IPS-18c (cell line): ENCODE measurements at regions not wholly inside any gene's neighbourhood (a gene's known extent, or its start where the extent isn't known, plus 50 kb on each side); places are given as distances from the start of the nearest gene placed in this dataset.

Experiments
- H3K4me3 ChIP-seq: 2 replicates; pipeline ENCODE4 v1.7.0; 2013; ENCODE audit warnings: low read depth, mild to moderate bottlenecking, low read length, moderate library complexity; ENCODE audit not compliant: insufficient read depth
- H3K9me3 ChIP-seq: one replicate; pipeline ENCODE4 v1.6.1; 2013; ENCODE audit warnings: mild to moderate bottlenecking, low read length, moderate library complexity; ENCODE audit not compliant: control insufficient read depth, insufficient read depth

GRCh38 chr6:165821754-165822153 lies 158.7 kb upstream of the PDE10A start:
- Histone ChIP-seq H3K4me3 (no peak overlapping the region), H3K9me3 (no peaks in the 10 kb centered on the region)

- Histone ChIP-seq H3K9me3 (no peaks in the 10 kb centered on the region), H3K4me3 (no peak overlapping the region)
Observed at GRCh38 chr6:165820934-165821333, 157.9 kb upstream of the PDE10A start.

DNA sequence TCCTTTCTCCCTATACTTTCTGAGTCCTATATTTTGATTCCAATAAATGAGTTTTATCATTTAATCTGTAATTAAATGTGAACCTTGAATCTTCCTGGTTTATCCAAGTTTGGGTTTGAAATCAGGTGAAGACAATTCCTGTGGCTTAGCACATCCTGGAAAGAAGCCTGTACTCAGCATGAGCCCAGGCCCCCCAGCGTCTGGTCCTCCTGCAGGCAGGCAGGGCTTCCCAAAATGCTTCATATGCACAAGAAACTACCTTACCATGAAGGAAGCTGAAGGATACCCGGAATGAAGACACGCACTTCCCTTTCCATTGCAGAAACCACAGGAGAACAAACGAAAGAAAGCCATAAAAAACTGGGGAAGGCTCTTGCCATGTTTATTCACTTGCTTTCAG lies 157.4 kb upstream of the PDE10A start:
- Histone ChIP-seq H3K9me3 (no peaks in the 10 kb centered on the region), H3K4me3 (no peak overlapping the region)

- no peak overlapping the region for H3K4me3 ChIP-seq
Observed at GRCh38 chr6:165819394-165819793, 156.4 kb upstream of the PDE10A start.

DNA sequence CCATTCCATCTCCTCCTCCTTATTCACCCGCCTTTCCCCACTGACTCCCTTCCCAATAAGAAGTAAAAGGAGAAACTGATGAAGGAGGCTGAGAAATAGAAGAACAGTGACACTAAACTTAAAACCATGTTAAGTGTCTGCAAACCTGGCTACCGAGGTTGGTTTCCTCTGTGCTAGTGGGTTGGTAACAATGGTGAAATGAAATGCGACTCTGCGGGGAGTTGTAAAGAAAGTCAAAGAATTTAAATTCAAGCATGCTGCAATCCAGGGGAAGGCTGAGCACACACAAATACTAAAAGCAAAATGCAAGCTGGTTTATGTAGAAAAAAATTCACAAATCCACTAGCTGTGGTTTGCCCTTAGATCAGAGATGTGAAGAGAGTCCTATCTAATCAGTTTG lies 155.2 kb upstream of the PDE10A start:
- Histone ChIP-seq H3K4me3 (no peak overlapping the region), H3K9me3 (peaks cover 2% of the 10 kb centered on the region)

More at GRCh38 chr6:165819394-165819793, 156.4 kb upstream of the PDE10A start:
- H3K9me3 ChIP-seq: no peaks in the 10 kb centered on the region

GRCh38 chr6:165817771-165818170 lies 154.7 kb upstream of the PDE10A start:
- H3K9me3 ChIP-seq: peaks cover 2% of the 10 kb centered on the region
- H3K4me3 ChIP-seq: no peak overlapping the region

DNA sequence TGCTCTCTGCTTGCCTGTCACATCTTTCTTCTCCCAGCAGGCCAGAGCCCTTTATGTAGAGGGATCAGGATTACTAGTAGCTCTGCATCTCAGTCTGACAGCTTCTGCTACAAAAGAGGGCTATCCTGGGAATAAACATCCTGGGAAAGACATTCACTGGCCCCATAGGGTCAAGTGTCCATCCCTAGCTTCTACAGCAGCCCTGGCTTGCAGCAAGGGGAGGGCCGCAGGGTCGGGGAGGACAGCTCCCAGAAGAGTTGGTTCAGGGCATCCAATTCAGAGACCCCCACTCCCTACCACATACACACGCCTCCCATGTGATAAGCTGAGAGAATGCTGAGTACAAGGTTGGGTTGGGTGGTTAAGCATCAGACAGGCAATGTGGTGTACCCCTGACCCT lies 154.1 kb upstream of the PDE10A start:
- peaks cover 2% of the 10 kb centered on the region for H3K9me3 ChIP-seq
- no peak overlapping the region for H3K4me3 ChIP-seq

DNA sequence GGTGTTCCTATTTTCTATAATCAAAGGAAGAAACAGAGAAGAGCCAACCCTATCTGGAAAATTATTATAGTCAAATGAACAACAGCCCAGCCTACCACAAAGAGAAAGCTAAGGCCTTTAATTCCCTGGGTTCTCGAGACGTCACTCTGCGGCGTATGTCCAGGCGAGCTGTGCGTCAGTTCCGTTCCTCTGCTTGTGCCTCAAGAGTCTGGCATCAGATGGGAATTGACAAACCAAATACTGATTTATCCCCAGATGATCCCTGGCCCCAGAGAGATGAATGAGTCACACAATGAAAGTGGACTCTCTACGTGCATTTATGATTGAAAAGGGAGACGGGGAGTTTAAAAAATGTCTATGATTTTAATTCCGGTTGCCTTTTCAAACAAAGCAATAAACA lies 151.6 kb upstream of the PDE10A start:
- Histone ChIP-seq H3K4me3 (no peak overlapping the region), H3K9me3 (peaks cover 4% of the 10 kb centered on the region)

DNA sequence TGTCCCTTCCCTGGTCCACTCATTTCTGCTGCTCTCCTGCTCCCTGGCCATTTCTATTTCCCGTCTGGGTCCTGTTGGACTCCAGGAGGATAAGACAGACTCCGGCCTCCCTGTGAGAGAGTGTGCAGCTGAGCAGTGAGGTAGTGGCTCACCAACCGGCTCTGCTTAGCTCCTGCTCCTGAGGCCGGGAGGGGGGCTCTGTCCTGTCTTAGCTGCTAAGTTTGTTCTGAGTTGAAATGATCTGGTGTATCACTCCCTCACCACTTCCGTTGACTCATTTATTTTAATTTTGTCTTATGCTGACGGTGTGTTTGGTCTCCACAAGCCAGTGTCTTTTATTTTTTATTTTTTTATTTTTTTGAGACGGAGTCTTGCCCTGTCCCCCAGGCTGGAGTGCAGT lies 148.5 kb upstream of the PDE10A start:
- Histone ChIP-seq H3K4me3 (no peak overlapping the region), H3K9me3 (peaks cover 4% of the 10 kb centered on the region)

DNA sequence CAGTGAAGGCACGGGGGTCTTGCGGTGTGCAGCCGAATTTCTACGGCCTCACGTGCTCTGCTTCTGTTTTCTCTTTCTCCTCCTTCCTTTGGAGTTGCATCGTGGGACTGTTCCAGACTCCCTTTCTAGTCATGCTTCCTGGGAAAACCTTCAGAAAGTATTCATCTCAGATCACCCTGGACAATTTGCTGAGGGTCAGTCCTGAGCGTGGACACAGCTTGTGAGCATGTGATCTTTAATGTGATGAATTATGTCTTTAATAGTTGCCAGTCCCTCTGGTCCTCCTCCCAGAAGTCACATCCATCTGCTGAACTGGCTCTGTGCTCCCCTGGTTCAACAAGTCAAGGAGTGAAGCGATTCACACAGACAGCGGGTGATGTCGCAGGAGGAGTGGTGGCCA lies 145.0 kb upstream of the PDE10A start:
- peaks cover 2% of the 10 kb centered on the region for H3K9me3 ChIP-seq
- H3K4me3 ChIP-seq: no peak overlapping the region

DNA sequence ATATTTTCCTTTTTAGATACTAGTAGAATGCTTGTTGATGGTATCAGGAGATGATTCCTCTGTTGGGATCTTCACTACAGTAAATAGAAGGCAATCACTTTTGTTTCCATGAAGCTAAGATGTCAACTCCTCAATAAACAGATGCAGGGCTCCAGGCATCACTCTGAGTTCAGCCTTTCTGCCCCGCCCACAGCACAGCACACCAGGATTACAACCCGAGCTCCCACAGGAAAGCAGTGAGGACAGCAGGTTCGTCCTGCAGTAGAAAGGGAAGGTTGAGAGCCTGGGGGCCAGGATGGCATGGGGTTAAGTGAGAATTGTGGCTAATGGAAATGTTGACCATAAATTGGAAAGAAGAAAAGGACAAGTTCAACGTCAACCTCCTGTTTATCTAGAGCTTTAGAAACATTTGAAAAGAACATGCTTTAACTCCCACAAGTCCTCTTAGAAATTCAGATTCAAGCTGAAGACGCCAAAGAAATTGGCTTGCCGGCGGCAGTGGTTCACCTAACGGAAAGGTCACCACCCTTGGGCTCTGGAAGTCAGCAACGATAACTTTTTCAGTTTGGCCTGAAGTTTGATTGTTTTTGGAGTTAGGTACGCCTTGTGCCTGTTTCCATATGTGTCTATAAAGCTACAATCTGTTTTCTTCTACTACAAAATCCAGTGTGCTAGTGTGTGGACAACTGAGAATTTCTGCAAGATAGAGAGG lies 144.4 kb upstream of the PDE10A start:
- H3K9me3 ChIP-seq: peaks cover 2% of the 10 kb centered on the region
- H3K4me3 ChIP-seq: no peak overlapping the region

GRCh38 chr6:165806126-165806810 lies 143.2 kb upstream of the PDE10A start:
- H3K4me3 ChIP-seq: no peak overlapping the region
- H3K9me3 ChIP-seq: no peaks in the 10 kb centered on the region

- no peak overlapping the region for H3K4me3 ChIP-seq
- H3K9me3 ChIP-seq: no peaks in the 10 kb centered on the region
Observed at GRCh38 chr6:165805636-165806035, 142.6 kb upstream of the PDE10A start.

- peak overlapping the region; percentile 45; the same call in 1 of the 2 replicates for H3K4me3 ChIP-seq
- H3K9me3 ChIP-seq: no peaks in the 10 kb centered on the region
Observed at GRCh38 chr6:165805067-165805555, 142.1 kb upstream of the PDE10A start.

DNA sequence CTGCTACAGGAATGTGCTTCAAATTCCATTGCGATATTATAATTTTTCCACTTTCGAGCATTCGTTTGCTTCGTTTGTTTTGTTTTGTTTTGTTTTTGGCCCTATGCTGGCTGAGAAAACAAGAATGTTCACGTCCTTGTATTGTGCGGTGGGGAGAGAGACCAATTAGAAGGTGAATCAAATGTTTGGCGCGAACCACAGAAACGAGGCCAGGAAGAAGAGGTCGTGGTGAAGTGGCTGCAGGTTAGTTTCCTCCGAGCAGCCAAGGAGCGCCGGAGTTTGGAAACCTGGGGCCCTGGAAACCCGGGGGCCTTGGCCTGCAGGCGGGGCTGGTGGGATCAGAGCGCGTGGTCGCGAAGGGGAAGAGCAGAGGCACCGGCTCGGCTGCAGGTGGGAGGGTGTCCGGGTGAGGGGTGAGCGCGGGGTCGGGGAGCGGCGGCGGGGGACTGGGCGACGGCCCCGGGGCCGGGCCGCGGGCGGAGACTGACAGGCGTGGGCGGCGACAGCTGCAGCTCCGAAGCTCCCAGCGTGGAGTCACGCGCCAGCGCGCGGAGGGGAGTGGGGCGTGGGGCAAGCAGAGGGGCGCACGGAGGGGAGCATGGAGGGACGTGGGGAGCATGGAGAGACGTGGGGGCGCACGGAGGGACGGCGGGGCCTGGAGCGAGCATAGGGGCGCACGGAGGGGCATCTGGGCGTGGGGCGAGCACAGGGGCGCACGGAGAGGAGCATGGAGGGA lies 141.5 kb upstream of the PDE10A start:
- Histone ChIP-seq H3K9me3 (no peaks in the 10 kb centered on the region), H3K4me3 (peak overlapping the region; percentile 45)

DNA sequence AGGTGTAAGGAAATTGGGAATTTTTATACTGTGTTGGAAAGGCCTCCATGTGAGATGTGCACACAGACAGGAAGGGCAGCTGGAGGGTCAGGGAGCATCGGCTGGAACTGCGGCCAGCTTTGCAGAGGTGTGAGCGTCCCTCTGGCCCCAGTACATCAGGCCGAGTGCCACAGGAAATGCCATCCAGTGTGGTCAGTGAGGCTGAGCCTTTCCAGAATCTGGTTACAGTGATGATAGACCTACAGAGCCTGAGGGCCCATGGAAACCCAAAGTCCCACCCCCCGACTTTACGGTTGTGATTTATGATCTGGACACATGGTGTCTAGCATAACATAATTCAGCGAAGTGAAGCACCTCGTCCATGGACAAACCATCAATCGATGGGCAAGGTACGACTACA lies 137.3 kb upstream of the PDE10A start:
- Histone ChIP-seq H3K9me3 (no peaks in the 10 kb centered on the region), H3K4me3 (no peak overlapping the region)

GRCh38 chr6:165799391-165800153 lies 136.5 kb upstream of the PDE10A start:
- H3K4me3 ChIP-seq: no peak overlapping the region
- H3K9me3 ChIP-seq: no peaks in the 10 kb centered on the region
